Anterior cingulate cortex (tissue), 58 donors: ENCODE measurements at regions not wholly inside any gene's neighbourhood (a gene's known extent, or its start where the extent isn't known, plus 50 kb on each side); places are given as distances from the start of the nearest gene placed in this dataset.
"Not testable (repeated sequence)": the region's sequence is repeated elsewhere in the genome, so short reads cannot be mapped to it uniquely, and the experiment has no call there.

Experiments used
- DNase-seq, 58 donors: peaks; one replicate each; lab custom pipeline; 2025; lab: John Stamatoyannopoulos, UW

DNA sequence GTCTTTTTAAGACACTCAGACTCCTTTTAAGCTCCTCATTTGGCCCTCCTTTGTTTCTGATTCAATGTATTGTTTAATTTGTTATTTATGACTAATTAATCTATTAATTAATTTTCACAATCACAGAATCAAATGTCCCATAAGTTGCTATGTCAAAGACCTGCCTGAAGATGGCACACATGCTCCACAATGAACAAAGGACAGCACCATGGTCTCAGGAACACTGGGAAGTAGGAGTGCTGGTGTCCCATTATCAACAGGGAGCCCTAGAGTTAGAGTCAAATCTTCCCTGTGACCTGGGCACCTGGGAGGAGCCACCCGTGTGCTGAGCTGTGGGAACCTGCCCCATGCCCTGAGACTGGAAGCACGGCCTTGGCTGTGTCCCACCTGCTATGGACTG is 1164.3 kb downstream of the RPIA start:
- DNase-seq, result not testable (repeated sequence)

DNA sequence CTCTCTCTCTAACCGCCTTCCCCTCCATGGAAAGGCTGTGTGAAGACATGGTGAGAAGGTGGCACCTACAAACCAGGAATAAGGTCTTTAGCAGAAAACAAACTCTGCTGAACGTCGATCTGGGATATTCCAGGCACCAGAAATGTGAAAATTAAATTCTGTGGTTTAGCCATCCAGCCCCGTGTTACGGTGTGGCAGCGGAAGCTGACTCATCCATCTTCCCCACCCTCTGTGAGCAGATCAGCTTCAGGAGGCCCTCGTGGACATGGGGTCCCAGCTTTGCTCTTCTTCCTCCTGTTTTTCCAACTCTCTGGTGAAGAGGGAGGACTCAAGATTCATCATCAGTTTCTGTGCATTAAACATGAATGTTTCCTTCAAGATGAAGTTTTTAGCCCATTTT is 1164.8 kb downstream of the RPIA start:
- DNase-seq, result not testable (repeated sequence)

DNA sequence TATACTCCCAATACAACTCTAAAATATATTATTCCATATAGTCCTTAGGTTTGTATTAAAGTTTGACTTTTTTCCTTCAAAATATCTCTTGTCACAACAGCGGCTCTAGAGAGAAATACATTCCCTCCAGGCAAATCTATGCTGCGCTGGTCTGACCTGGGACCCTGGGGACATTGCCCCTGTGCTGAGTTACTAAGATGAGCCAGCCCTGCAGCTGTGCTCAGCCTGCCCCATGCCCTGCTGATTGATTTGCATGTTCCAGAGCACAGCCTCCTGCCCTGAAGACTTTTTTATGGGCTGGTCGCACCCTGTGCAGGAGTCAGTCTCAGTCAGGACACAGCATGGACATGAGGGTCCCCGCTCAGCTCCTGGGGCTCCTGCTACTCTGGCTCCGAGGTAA is 1170.7 kb downstream of the RPIA start:
- not testable (repeated sequence) for DNase-seq

DNA sequence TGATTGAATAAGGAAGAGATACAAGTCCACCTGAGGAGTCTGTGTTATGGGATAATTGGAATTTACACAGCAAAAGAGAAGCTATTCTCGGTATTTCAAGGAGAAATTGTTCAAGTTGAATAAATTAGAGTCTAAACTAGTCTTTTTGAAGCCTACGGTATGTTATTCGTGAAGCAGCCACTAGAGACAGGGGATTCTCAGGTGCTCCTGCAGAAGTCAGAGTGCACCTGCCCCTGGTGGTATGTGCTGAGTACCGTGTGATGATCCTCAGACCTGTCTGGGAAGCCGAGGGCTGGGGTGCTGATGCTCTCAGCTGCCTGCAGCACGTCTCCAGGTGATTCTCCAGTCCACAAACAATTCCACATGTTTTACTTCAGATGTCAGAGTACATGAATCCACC is 1171.7 kb downstream of the RPIA start:
- not testable (repeated sequence) for DNase-seq

DNA sequence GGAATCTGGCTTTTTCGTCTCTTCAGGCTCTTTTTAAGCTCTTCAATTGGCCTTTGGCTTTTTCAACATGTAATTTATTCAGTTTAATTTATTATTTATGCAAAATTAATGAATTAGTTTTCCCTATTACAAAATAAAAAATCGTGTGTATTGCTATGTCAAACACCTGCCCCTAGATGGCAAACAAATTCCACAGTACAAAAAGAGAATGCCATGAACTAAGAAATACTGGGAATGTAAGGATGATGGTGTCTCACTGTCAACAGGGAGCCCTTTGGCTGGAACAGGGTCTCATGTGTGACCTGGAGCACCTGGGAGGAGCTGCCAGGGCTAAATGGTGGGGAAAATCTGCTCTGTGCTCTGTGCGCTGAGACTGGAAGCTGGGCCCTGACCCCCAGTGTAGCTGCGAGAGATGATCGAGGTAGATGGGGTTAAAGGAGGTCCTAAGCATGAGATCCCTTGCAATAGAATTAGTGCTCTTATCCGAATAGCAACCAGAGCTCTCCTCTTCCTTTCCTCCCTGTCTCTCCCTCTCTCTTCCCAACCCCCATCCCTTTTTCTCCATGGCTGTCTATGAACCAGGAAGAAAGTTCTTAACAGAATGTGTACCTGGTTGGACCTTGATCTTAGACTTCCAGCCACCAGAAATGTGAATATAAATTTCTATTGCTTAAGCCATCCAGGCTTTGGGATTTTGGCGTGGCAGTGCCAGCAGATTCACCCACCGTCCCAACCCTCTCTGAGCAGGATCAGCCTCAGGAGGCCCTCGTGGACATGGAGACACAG is 1183.5 kb downstream of the RPIA start:
- not testable (repeated sequence) for DNase-seq

DNA sequence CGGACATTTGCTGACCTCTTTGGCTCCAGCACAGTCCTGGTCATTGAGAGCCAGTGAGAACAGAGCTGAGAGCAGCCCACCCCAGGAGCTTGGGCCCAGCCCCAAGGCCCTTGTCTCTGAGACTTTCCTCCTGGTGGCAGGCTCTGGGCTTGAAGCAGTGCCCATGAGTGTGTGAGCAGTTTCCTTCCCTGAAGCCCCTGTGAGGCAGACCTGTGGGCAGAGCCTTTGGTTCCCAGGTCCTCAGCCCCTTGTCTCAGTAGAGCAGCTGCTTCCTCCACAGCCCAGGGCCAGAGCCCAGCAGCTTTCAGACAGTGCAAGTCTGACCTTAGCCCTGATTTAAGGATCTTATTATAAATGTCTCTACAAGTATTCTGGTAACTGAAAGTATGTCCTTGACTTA is 1185.0 kb downstream of the RPIA start:
- not testable (repeated sequence) for DNase-seq

DNA sequence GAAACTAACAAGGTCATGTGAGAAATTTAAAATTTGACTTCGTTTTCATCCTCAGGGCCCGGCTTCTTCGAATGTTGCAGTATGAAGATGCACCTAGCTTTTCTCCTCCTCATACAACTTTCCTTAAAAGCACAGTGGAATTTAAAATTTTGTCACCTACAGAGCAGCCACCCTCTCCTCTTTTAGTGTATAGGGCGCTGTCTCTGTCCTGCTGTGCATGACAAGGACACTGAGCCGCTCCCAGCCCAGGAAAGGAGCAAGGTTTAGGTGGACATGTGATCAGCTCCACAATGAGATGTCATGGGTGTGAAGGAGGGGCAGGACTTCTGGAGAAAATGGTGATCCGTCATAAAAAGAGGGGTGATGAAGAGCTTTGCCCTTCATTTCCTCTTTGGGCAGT is 1185.4 kb downstream of the RPIA start:
- DNase-seq, result not testable (repeated sequence)

DNA sequence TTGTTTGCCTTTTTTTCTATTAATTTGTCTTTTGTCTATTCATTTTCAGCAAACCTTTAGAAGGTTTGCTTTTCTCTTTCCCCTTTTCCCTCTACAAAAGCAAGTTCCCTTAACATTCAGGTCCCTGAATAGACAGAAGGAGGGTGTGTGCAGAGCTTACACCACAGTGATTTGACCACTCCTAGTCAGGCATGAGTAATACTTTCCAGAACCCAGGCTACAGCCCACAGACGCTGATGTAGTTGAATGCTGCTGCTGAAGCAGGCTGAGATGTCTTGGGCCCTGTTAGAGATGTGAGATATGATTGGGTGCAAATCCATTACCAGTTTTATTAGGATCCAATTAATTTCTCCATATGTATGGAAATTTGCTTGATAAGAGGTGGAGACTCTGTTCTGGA is 1191.4 kb downstream of the RPIA start:
- not testable (repeated sequence) for DNase-seq

DNA sequence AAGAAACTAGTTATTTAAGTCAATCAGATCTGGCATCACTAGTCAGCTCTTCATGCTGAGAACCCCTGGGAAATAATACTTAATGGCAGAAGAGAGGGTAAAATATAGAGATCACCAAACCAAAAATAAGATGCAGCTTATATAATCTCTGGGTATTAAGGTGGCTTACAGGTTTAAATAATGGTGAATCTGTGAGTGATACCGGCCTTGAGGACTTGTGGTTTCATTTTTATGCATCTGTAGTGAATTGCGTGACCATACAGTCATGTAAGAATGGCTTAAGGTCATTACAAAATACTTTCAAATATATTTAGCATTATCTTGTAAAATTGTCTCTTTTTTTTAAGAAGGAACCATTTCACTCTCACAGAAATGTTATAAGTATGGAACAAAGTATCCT is 1192.2 kb downstream of the RPIA start:
- not testable (repeated sequence) for DNase-seq

DNA sequence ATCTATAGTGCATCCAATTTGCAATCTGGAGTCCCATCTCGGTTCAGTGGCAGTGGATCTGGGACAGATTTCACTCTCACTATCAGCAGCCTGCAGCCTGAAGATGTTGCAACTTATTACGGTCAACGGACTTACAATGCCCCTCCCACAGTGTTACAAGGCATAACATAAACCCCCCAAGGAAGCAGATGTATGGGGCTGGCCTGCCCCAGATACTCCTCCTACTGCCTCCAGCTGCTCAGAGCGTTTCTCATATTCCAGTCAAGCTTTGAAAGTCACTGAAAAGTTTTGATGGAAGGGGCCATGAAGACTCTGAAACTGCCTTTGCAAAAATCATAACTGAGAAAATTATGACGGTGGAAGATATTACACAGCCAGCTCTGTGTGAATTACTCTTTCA is 1193.6 kb downstream of the RPIA start:
- not testable (repeated sequence) for DNase-seq

DNA sequence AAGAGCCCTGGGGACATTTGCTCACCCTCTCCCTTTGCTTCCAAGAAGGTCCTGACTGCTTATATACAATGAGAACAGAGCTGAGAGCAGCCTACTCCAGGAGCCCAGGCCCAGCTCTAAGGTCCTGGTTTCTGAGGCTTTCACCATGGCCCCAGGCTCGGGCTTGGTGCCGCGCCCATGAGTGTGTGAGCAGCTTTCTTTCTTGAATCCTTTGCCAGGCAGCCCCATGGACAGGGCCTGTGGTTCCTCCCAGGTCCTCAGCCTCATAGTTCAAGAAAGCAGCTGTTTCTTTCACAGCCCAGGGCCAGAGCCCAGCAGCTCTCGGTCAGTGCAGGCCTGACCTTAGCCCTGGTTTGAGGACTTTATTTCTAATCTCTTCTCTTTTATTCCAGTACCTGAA is 1197.2 kb downstream of the RPIA start:
- DNase-seq, result not testable (repeated sequence)

DNA sequence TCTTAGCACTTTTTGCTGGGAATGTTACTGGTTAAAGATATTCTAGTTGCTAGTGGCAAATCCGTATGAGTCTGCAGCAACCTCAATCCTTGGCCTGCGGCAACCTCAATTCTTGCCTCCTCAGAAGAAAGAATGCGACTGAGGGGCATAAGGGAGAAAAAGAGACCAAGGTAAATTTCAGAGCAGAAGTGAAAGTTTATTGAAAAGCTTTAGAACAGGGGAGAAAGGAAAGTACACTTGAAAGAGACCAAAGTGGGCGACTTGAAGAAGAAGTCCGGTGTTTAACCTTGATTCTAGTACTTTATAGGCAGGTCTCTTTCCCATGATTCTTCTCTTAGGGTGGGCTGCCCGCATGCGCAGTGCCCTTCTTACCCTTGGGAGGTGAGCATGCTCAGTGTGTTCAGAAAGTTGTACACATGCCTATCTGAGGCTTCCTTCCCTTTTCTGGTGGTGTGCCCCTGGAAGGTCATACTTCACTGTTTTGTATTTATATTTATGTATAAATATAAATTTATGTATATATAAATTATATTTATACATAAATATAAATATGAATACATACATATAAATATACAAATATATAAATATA is 1198.8 kb downstream of the RPIA start:
- not testable (repeated sequence) for DNase-seq

DNA sequence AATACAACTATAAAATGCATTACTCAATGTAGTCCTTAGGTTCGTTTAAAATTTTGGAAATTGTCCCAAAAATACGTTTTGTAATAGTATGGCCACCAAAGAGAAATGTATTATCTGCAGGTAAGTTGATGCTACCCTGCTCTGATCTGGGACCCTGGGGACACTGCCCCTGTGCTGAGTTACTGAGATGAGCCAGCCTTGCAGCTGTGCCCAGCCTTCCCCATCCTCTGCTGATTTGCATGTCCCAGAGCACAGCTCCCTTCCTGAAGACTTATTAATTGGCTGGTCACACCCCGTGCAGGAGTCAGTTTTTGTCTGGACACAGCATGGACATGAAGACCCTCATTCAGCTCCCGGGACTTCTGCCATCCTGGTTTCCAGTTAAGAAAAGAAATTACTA is 1203.5 kb downstream of the RPIA start:
- DNase-seq, result not testable (repeated sequence)

DNA sequence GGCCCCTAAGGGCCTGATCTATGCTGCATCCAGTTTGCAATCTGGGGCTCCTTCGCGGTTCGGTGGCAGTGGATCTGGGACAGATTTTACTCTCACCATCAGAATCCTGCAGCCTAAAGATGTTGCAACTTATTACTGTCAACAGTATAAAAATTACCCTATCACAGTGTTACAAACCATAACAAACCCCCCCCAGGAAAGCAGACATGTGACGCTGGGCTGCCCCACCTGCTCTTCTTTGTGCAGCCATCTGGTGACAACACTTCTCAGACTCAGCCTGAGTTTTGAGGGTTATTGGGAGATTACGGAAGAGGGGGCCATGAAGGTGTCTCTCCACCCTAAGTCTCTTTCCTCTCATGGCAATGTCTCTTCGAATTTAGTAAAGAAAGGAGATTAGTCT is 1204.2 kb downstream of the RPIA start:
- not testable (repeated sequence) for DNase-seq

DNA sequence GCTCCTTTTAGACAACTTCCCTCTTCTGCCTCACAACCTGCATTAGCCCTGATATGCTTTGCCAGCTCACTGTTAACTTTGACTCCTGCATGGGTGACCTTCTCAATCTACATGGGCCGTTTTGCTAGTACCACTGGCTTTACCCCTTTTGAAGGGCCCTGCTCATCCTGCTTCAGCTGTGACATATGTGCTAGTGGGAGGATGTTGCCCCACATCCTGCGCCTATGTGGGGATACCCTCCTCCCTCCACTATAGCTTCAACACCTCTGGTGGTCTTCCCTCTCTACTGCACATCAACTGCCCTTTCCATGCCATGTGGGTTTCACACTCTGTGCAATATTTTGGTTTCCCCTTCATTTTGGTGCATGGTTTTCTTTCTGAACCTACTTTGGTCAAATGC is 1235.5 kb downstream of the RPIA start:
- DNase-seq, result not testable (repeated sequence)

DNA sequence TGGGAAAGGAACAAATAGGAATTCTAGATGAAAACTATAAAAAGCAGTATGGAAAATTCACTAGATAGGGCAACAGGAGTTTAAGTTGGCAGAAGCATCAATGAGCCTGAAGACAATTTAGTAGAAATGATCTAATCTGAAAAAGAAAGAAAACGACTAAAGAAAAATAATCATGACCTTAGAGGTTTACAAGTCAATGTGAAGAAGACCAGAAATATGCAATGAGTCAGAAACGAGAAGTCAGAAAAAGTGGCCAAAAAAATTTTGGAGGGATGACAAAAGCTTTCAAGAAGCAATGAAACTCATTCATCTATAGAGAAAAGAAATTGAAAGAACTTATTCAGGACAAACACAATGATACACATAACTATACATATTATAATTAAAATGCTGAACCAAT is 1244.0 kb downstream of the RPIA start:
- DNase-seq, result not testable (repeated sequence)

DNA sequence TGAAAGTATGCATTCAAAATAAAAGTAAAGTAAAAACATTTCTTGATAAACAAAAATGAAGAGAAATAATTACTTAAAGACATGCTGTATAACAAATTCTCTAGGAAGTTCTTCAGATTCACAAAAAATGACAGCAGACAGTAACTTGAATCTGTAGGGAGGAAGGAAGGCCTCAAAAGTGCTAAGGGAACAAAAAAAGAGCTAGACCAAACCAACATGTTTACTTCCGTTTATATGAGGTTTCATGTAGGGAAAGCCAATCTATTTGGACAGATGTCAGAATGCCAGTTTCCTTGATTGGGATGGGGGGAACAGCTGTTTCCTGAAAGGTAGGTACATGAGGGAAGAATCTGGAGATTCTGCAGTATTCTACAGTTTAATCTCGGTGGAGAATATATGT is 1244.5 kb downstream of the RPIA start:
- not testable (repeated sequence) for DNase-seq

DNA sequence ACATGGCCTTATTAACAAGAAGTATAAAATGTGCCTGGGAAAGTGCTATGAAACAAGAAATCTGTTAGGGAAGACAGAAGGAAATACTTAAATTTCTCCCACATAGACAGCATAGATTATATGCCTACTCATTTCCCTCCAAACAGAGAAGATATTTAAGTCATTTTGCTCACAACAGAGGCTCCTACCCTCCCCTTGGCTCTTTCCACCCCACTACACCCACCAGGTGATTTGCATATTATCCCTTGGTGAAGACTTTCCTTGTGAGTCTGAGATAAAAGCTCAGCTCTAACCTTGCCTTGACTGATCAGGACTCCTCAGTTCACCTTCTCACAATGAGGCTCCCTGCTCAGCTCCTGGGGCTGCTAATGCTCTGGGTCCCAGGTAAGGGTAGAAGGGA is 1245.1 kb downstream of the RPIA start:
- DNase-seq, result not testable (repeated sequence)

DNA sequence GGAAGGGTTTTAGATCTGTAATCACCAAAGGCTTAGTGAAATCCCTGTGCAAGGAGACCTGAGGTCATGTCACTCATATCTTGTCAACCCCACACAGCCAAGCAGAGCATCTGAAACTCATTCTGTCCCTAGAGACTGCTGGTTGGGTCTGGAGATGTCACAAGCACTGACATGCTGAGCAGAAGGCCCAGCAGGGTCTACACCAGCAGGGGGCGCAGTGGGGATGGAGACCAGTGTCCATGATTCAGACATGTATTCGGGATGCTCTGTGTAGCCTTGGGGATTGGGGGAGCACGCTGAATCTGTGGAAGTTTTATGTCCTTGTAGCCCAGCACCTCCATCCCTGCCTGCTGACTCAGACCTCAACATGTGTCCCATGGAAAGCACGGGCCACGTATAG is 1247.3 kb downstream of the RPIA start:
- not testable (repeated sequence) for DNase-seq

DNA sequence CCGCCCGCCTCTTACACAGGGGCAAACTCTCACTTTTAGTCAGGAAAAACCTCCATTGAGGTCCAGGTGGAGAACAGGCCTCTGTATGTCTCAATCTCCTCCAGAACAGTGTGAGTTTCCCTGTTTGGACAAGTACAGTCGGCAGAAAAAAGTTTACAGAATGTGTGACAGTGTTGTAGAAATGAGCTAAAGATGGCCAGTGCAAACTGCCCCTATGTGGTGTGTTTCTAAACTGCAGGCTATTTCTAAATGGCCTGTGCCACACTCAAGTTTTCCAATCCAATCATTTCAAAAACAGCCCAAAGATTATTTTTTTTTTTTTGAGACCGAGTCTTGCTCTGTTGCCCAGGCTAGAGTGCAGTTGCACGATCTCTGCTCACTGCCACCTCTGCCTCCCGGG is 1252.8 kb downstream of the RPIA start:
- DNase-seq, result not testable (repeated sequence)

DNA sequence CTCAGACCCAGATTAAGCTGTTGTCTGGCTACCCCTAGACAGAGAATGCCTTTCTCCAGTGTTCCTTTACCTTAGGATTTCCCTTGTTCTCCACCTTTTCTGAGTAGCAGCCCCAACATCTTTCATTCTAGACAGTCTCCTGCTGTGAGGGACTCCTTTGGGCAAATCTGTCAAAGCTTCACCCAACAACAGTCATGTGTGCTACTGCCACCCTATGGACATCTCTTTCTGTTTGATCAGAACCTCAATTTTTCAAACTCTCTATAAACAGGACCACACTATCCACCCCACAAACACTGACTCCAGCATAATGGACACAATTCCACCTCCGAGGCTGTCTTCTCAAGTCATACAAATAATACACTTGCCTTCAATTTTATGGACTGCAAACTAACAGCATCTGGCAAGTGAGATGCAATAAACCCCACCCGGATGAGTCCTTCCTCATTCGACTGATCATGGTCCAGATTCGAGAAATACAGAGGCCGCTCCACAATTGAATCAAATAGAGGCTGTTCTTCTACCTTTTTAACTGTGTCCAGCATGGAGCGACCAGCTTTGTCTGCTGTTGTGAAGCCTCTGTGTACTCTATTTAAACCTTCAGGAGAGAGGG is 1253.6 kb downstream of the RPIA start:
- not testable (repeated sequence) for DNase-seq
